ENCODE measurements at regions not wholly inside any gene's neighbourhood (a gene's known extent, or its start where the extent isn't known, plus 50 kb on each side); places are given as distances from the start of the nearest gene placed in this dataset.
"Not testable (repeated sequence)": the region's sequence is repeated elsewhere in the genome, so short reads cannot be mapped to it uniquely, and the experiment has no call there.

DNA sequence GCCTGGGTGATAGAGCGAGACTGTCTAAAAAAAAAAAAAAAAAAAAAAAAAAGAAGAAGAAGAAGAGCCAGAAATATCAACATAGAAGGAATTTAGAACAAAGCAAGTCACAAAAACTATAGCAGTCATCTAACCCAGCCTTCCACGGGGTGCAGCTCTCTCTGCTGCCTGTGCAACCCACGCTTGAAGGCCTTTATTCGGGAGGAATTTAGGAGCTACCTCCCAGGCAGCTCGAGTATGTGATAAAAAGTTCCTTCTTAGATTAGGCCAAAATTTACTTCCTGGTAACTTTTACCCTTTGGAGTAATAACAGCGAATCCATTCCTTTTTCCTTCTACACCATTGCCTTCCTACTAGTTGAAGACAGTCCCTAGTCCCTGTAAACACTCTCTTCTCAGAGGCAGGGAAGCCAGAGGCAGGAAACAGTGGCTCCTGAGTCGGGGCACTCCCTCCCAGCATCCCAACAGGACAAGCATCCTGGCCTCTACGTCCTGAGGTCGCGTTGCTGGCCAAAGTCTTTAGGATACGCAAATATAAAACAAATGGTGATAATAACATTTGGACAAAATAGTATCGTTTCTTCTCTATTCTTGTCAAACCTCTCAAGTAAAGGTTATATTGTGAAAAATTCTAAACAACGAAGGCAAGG, 109.3 kb upstream of the KMT2C start:
- ChIA-PET CTCF (no interaction called here), POLR2A (no interaction called here)
- TF ChIP-seq CTCF (IDR thresholded peaks at IDR 0.05; ENCODE audit: insufficient read depth, low read length, missing control alignments) = no peak
- DNase-seq (ENCODE audit: low read depth, low spot score) = no peak
- no peak overlapping the region for H3K4me3 ChIP-seq (ENCODE audit: low read depth, low read length)

- ChIA-PET CTCF (no interaction called here), POLR2A (no interaction called here)
- DNase-seq (ENCODE audit: low read depth, low spot score) = no peak
- no peak overlapping the region for H3K4me3 ChIP-seq (ENCODE audit: low read depth, low read length)
- TF ChIP-seq CTCF (IDR thresholded peaks at IDR 0.05; ENCODE audit: insufficient read depth, low read length, missing control alignments) = no peak
Measured at GRCh38 chr7:152544481-152544927, 108.7 kb upstream of the KMT2C start.

GRCh38 chr7:152543799-152544198, 108.0 kb upstream of the KMT2C start:
- POLR2A ChIA-PET = no interaction called here
- TF ChIP-seq CTCF (IDR thresholded peaks at IDR 0.05; ENCODE audit: insufficient read depth, low read length, missing control alignments) = no peak
- DNase-seq (ENCODE audit: low read depth, low spot score) = no peak
- no peak overlapping the region for H3K4me3 ChIP-seq (ENCODE audit: low read depth, low read length)
- CTCF ChIA-PET = no interaction called here

- no peak for TF ChIP-seq CTCF (IDR thresholded peaks at IDR 0.05; ENCODE audit: insufficient read depth, low read length, missing control alignments)
Measured at GRCh38 chr7:152541892-152542291, 106.1 kb upstream of the KMT2C start.

DNA sequence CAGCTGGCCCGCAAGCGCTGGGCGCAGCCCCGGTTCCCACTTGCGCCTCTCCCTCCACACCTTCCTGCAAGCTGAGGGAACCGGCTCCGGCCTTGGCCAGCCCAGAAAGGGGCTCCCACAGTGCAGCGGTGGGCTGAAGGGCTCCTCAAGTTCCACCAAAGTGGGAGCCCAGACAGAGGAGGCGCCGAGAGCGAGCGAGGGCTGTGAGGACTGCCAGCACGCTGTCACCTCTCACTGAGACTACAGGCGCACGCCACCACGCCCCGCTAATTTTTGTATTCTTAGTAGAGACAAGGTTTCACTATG, 103.3 kb upstream of the KMT2C start:
- CTCF ChIA-PET; DNase-seq (ENCODE audit: low read depth, low spot score); POLR2A ChIA-PET; H3K4me3 ChIP-seq (ENCODE audit: low read depth, low read length): not testable (repeated sequence)

More at GRCh38 chr7:152541892-152542291, 106.1 kb upstream of the KMT2C start:
- POLR2A ChIA-PET = no interaction called here
- CTCF ChIA-PET = no interaction called here
- H3K4me3 ChIP-seq (ENCODE audit: low read depth, low read length) = no peak overlapping the region
- DNase-seq (ENCODE audit: low read depth, low spot score) = no peak

GRCh38 chr7:152538346-152539189, 102.8 kb upstream of the KMT2C start:
- POLR2A ChIA-PET; DNase-seq (ENCODE audit: low read depth, low spot score); H3K4me3 ChIP-seq (ENCODE audit: low read depth, low read length); CTCF ChIA-PET: not testable (repeated sequence)

DNA sequence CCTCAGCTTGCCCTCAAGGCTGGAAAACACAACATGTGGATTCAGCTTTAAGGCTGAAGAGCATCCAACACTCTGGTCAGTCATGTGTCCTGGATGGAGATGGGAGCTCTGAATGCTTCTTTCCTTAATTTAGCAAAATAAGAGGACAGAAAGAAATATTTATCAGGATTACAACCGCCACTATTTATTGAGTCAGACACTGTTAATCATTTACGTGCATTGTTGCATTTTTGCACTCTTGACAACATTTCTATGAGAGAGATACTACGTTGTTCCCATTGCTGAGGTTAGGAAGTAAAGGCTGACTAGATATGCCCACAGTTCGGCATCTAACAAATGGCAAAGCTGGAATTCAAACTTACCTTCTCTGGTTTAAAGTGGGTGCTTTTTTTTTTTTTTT, 101.8 kb upstream of the KMT2C start:
- TF ChIP-seq CTCF (IDR thresholded peaks at IDR 0.05; ENCODE audit: insufficient read depth, low read length, missing control alignments) = no peak
- ChIA-PET POLR2A (no interaction called here), CTCF (no interaction called here)
- no peak for DNase-seq (ENCODE audit: low read depth, low spot score)
- H3K4me3 ChIP-seq (ENCODE audit: low read depth, low read length) = no peak overlapping the region
